Testis (tissue), 2 donors: ENCODE measurements at regions not wholly inside any gene's neighbourhood (a gene's known extent, or its start where the extent isn't known, plus 50 kb on each side); places are given as distances from the start of the nearest gene placed in this dataset.

Experiments used
- CTCF ChIP-seq, 3 experiments: fragments of 450-650 bp in 2 of 3; fragments of 200-600 bp in 1 of 3; sonication (generic) in 1 of 3; IDR thresholded peaks; one replicate each; pipeline ENCODE4 v1.5.1; 2016 to 2019; ENCODE audit warnings: antibody characterized with exemption in 3 of 3, mild to moderate bottlenecking in 2 of 3, moderate library complexity in 1 of 3
- POLR2A ChIP-seq: fragments of 450-650 bp; IDR thresholded peaks from one replicate; pipeline ENCODE4 v1.6.1; 2017; ENCODE audit warnings: antibody characterized with exemption, mild to moderate bottlenecking, moderate library complexity

GRCh38 chr18:60950634-60951033 is 382.6 kb upstream of the CDH20 start:
- TF ChIP-seq CTCF (IDR thresholded peaks at IDR 0.05) = no peak
- no peak for TF ChIP-seq POLR2A
